Stimulated activated CD8-positive, alpha-beta memory T cell treated with anti-CD3 and anti-CD28 coated beads, Interleukin-12 subunit alpha, Interleukin-12 subunit beta, amount 100 ng/mL, for 1 hour (primary cell): ENCODE measurements at regions not wholly inside any gene's neighbourhood (a gene's known extent, or its start where the extent isn't known, plus 50 kb on each side); places are given as distances from the start of the nearest gene placed in this dataset.
"Not testable (repeated sequence)": the region's sequence is repeated elsewhere in the genome, so short reads cannot be mapped to it uniquely, and the experiment has no call there.

ENCODE experiments used
- DNase-seq: peaks from one replicate; pipeline ENCODE4 v3.0.0-alpha.2; 2020; ENCODE audit warnings: low read depth

GRCh38 chr6:37580176-37580955, 80.7 kb upstream of the CCDC167 start:
- DNase-seq, result no peak

GRCh38 chr6:37579444-37580067, 79.9 kb upstream of the CCDC167 start:
- no peak for DNase-seq

GRCh38 chr6:37578104-37578503, 78.4 kb upstream of the CCDC167 start:
- DNase-seq, result no peak

- DNase-seq, result no peak
Measured at GRCh38 chr6:37576336-37576737, 76.6 kb upstream of the CCDC167 start.

- no peak for DNase-seq
Measured at GRCh38 chr6:37575221-37575620, 75.5 kb upstream of the CCDC167 start.

- DNase-seq, result no peak
Measured at GRCh38 chr6:37572334-37572733, 72.6 kb upstream of the CCDC167 start.

GRCh38 chr6:37570482-37571133, 70.9 kb upstream of the CCDC167 start:
- DNase-seq, result no peak

- DNase-seq, result no peak
Measured at GRCh38 chr6:37569743-37570481, 70.2 kb upstream of the CCDC167 start.

GRCh38 chr6:37569317-37569716, 69.6 kb upstream of the CCDC167 start:
- no peak for DNase-seq

- DNase-seq, result no peak
Measured at GRCh38 chr6:37566950-37567349, 67.3 kb upstream of the CCDC167 start.

GRCh38 chr6:37566111-37566949, 66.6 kb upstream of the CCDC167 start:
- DNase-seq, result peak; percentile 53

GRCh38 chr6:37565267-37566110, 65.8 kb upstream of the CCDC167 start:
- DNase-seq, result no peak

- not testable (repeated sequence) for DNase-seq
Measured at GRCh38 chr6:37562926-37563288, 63.2 kb upstream of the CCDC167 start.

- no peak for DNase-seq
Measured at GRCh38 chr6:37561361-37561760, 61.7 kb upstream of the CCDC167 start.

- no peak for DNase-seq
Measured at GRCh38 chr6:37560737-37561103, 61.0 kb upstream of the CCDC167 start.

- no peak for DNase-seq
Measured at GRCh38 chr6:37559501-37559900, 59.8 kb upstream of the CCDC167 start.

- no peak for DNase-seq
Measured at GRCh38 chr6:37559050-37559449, 59.4 kb upstream of the CCDC167 start.

GRCh38 chr6:37558646-37559045, 59.0 kb upstream of the CCDC167 start:
- DNase-seq, result no peak

- DNase-seq, result no peak
Measured at GRCh38 chr6:37558168-37558567, 58.5 kb upstream of the CCDC167 start.

GRCh38 chr6:37557645-37558114, 58.0 kb upstream of the CCDC167 start:
- DNase-seq, result no peak
